ENCODE measurements at regions not wholly inside any gene's neighbourhood (a gene's known extent, or its start where the extent isn't known, plus 50 kb on each side); places are given as distances from the start of the nearest gene placed in this dataset.

DNA sequence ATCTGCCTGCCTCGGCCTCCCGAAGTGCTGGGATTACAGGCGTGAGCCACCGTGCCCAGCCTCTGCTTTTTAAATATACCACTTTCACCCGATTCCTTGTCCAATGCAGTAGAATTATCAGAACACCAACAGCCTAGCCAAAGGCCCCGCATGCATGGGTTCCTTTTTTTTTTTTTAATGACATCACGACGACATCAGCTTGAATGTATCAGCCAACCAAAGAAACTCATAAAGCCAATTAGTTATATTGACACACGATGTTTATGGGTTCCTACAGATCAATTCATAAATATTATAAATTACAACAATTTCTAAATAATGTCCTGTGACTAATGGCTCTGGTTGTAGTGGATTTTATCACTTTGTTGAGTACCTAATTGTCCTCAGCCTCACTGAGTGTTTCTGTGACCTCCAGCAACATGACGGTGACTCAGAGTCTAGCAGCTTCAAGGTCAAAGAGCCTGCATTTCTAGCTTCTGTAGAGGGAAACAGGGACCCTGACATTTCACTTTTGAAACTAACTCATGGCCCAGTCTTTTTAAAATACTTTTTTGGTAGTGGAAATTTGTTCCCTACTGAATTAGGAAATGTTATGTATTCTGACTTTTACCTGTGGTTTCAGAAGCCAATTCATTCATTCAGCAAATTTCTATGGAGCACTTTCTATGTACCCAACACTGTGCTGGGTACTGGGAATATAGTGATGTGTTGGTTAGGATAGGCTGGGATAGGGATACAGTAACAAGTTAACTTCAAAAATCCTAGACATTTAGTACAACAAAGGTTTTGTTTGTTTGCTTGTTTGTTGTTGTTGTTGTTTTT lies 144.1 kb downstream of the SUDS3 start:
- no peak overlapping the region for H3K27ac Mint-ChIP-seq
- CTCF ChIA-PET = no interaction called here

GRCh38 chr12:118521036-118521370 lies 144.6 kb downstream of the SUDS3 start:
- ChIA-PET CTCF (interaction anchor here (1.5 kb wide), 1 partner anchor 8 kb away, joined by 4 read pairs; no protein-coding TSS in a partner anchor), POLR2A (no interaction called here)
- no peaks in the 10 kb centered on the region for H3K27me3 Mint-ChIP-seq
- no peak overlapping the region for H3K4me3 Mint-ChIP-seq
- no peaks in the 10 kb centered on the region for H3K9me3 Mint-ChIP-seq
- no peaks in the 10 kb centered on the region for H3K36me3 Mint-ChIP-seq (ENCODE audit: low read depth)
- DNase-seq = no peak
- H3K4me1 Mint-ChIP-seq = no peaks in the 10 kb centered on the region
- H3K27ac Mint-ChIP-seq = no peak overlapping the region

More for the DNA sequence above, 144.1 kb downstream of the SUDS3 start:
- no peak for DNase-seq
- Mint-ChIP-seq H3K9me3 (no peaks in the 10 kb centered on the region), H3K27me3 (no peaks in the 10 kb centered on the region), H3K36me3 (ENCODE audit: low read depth) (no peaks in the 10 kb centered on the region), H3K4me3 (no peak overlapping the region), H3K4me1 (no peaks in the 10 kb centered on the region)
- POLR2A ChIA-PET = no interaction called here

DNA sequence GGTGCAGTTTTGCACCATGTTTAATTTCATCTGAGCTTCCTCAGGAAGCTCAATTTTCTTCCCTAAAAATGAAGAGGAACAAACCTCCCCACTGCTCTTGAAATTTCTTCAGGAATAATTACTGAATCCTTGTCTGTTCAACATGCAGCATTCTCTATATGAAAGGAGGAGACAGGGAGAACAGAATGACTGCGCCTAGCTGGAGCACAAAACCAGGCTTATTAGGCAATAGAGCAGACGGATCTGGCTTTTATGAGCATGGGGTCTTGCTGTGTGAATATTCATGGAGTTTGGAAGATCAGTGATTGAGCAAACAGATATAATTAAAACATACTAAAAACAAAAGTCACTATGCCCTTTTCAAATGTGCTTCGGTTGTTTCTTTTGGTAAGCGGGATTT lies 148.1 kb downstream of the SUDS3 start:
- H3K36me3 Mint-ChIP-seq (ENCODE audit: low read depth) = no peaks in the 10 kb centered on the region
- H3K9me3 Mint-ChIP-seq = no peaks in the 10 kb centered on the region
- ChIA-PET CTCF (no interaction called here), POLR2A (no interaction called here)
- no peak overlapping the region for H3K4me3 Mint-ChIP-seq
- no peaks in the 10 kb centered on the region for H3K4me1 Mint-ChIP-seq
- no peak for DNase-seq
- no peak overlapping the region for H3K27ac Mint-ChIP-seq
- no peaks in the 10 kb centered on the region for H3K27me3 Mint-ChIP-seq

DNA sequence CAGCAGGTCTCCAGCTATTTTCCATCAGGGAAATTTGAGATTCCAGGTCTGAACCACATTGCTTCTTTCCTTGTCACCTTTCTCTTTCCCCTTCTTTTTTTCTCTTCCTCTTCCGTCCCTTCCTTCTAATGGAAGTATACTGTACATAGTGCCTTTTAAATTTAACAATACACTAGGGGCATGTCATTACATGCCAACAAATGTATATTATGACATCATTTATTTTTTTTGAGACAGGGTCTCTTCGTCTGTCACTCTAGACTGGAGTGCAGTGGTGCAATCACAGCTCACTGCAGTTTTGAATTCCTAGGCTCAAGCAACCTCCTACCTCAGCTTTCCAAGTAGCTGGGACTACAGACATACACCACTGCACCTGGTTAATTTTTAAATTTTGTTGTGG lies 148.9 kb downstream of the SUDS3 start:
- Mint-ChIP-seq H3K27ac (no peak overlapping the region), H3K4me1 (no peaks in the 10 kb centered on the region), H3K36me3 (ENCODE audit: low read depth) (no peaks in the 10 kb centered on the region), H3K9me3 (no peaks in the 10 kb centered on the region), H3K27me3 (no peaks in the 10 kb centered on the region), H3K4me3 (no peak overlapping the region)
- CTCF ChIA-PET = no interaction called here
- no peak for DNase-seq
- POLR2A ChIA-PET = no interaction called here

DNA sequence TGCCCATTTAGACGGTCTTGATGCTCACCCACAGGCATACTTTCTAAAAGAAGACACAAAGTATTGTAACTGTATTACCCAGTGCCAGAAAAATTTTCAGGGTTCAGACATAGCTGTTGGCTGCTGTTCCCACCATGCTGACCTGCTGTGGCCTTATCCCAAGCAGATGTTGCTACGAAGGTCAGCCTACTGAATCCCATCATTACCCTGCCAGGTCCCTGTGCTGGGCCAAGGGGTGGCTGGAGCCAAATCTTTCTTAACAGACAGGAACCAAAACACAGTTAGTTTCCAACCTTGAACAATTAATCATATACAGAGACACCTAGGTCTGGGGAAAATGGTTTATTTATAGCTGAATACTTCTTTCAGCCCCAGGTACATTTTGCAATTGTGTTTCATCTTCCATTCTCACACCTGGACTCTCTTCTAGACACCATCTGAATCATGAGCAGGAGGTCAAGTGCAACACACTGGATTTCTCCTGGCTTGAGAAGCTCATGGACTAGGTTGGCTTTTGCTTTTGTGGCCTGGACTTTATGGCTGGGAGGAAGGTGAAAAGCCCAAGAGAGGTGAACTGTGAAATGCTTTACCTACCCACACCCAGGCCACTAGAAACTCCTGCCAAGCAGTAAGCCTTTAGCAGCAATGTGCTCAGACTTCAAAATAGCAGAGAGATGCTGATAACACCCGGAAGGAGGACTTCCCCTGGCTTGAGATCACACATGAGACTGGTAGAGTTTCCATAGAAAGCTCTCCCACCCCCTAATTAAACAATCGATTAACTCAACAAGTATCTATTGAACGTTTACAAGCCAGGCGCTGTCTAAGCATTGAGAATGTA lies 150.1 kb downstream of the SUDS3 start:
- Mint-ChIP-seq H3K9me3 (peaks cover 2% of the 10 kb centered on the region), H3K27ac (no peak overlapping the region)
- POLR2A ChIA-PET = no interaction called here

DNA sequence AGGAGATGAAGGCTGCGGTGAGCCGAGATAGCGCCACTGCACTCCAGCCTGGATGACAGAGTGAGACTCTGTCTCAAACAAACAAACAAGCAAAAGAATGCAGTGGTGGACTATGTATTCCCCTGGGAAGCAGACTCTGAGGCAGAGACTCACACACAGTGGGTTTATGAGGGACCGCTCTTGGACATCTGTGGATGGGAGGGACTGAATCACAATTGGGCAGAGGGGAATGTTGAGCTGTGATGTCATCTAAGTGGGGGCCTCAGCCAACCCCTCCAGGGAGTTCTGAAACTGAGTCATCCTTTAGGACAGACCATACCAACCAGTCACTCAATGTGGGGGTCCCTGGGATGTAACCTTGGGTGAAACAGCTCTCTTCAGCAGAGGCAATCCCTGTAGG lies 151.0 kb downstream of the SUDS3 start:
- CTCF ChIA-PET = interaction anchor here (0.5 to 1.2 kb wide), 2 partner anchors 29 to 1084 kb away, joined by 3 read pairs; no protein-coding TSS in a partner anchor
- Mint-ChIP-seq H3K36me3 (ENCODE audit: low read depth) (no peaks in the 10 kb centered on the region), H3K27ac (no peak overlapping the region), H3K4me1 (no peaks in the 10 kb centered on the region), H3K9me3 (peaks cover 2% of the 10 kb centered on the region), H3K27me3 (no peaks in the 10 kb centered on the region), H3K4me3 (no peak overlapping the region)
- POLR2A ChIA-PET = no interaction called here
- DNase-seq = no peak

More for the DNA sequence above, 150.1 kb downstream of the SUDS3 start:
- Mint-ChIP-seq H3K4me3 (no peak overlapping the region), H3K4me1 (no peaks in the 10 kb centered on the region), H3K27me3 (no peaks in the 10 kb centered on the region), H3K36me3 (ENCODE audit: low read depth) (no peaks in the 10 kb centered on the region)
- CTCF ChIA-PET = interaction anchor here (0.5 to 1.2 kb wide), 2 partner anchors 30 to 1085 kb away, joined by 3 read pairs; no protein-coding TSS in a partner anchor
- DNase-seq = no peak

DNA sequence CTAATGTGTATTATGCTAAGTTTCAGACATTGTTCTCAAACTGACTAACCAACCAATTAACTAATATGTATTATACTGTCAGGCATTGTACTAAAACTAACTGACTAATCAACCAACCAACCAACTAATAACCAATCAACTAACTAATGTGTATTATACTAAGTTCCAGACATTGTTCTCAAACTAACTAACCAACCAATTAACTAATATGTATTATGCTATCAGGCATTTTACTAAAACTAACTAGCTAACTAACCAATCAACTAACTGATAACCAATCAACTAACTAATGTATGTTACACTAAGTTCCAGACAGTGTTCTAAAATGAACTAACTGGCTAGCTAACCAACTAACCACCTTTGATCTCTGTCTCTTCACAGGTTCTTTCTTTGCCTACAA lies 152.3 kb downstream of the SUDS3 start:
- no peak overlapping the region for H3K4me3 Mint-ChIP-seq
- ChIA-PET CTCF (no interaction called here), POLR2A (no interaction called here)
- peaks cover 2% of the 10 kb centered on the region for H3K9me3 Mint-ChIP-seq
- no peaks in the 10 kb centered on the region for H3K27me3 Mint-ChIP-seq
- no peak overlapping the region for H3K27ac Mint-ChIP-seq
- H3K4me1 Mint-ChIP-seq = no peaks in the 10 kb centered on the region
- H3K36me3 Mint-ChIP-seq (ENCODE audit: low read depth) = no peaks in the 10 kb centered on the region
- no peak for DNase-seq

GRCh38 chr12:118534003-118534402 lies 157.6 kb downstream of the SUDS3 start:
- no peak for DNase-seq
- Mint-ChIP-seq H3K27ac (peak overlapping the region; percentile 54), H3K27me3 (no peaks in the 10 kb centered on the region), H3K4me3 (no peak overlapping the region), H3K4me1 (no peaks in the 10 kb centered on the region), H3K9me3 (peaks cover 2% of the 10 kb centered on the region), H3K36me3 (ENCODE audit: low read depth) (no peaks in the 10 kb centered on the region)
- ChIA-PET POLR2A (no interaction called here), CTCF (no interaction called here)

DNA sequence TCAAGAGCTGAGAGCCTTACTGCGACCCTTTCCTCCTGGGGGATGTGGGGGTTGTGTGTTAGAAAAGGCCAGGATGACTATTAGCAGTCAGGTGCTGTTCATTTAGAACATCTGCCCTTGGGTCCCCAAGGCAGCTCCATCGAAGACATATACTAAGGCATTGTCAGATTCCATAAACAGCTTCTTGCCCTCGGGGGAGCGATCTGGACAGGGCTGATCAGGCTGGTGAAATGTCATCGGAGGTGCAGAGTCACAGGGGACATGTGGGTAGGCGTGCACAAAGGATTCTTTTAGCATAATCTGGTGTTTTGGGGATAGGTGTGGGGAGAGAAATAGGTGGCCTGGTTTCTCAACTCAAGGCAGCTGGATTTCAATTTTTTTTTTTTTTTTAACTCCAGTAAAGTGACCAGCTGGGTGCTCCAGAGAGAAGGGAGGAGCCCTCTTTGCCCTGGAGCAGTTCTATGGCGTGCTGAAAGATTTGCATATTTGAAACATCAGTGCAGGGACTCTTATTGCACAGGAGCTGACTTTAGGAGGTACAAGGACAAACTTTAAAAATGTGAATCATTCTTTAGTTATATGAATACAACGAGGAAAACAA lies 160.1 kb downstream of the SUDS3 start:
- no peaks in the 10 kb centered on the region for H3K27me3 Mint-ChIP-seq
- CTCF ChIA-PET = no interaction called here
- no peaks in the 10 kb centered on the region for H3K36me3 Mint-ChIP-seq (ENCODE audit: low read depth)
- no peaks in the 10 kb centered on the region for H3K4me1 Mint-ChIP-seq
- H3K27ac Mint-ChIP-seq = no peak overlapping the region
- no peak for DNase-seq
- POLR2A ChIA-PET = no interaction called here
- no peak overlapping the region for H3K4me3 Mint-ChIP-seq
- no peaks in the 10 kb centered on the region for H3K9me3 Mint-ChIP-seq

DNA sequence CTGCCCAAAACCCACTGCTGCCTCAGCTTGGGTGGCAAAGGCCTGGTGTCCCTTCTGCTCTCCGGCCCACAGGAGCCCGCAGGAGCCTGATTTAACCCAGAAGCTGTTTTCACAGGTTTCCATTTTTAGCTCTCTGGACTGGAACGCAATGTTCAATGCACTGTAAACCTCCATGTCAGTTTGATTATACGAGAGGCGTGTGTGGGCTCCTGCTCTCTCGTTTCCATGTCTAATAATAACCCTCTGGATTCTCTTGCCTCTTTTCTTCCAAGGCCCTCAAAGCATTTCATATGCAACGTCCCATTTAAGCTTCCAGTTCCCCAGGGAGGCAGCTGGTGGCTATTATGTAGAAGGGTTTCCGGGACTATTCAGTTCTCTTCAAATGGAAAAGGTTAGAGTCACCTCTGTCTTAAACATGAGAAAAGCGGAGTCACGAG lies 161.1 kb downstream of the SUDS3 start:
- ChIA-PET CTCF (no interaction called here), POLR2A (no interaction called here)
- no peaks in the 10 kb centered on the region for H3K4me1 Mint-ChIP-seq
- no peak for DNase-seq
- H3K27me3 Mint-ChIP-seq = no peaks in the 10 kb centered on the region
- H3K27ac Mint-ChIP-seq = no peak overlapping the region
- H3K9me3 Mint-ChIP-seq = no peaks in the 10 kb centered on the region
- H3K4me3 Mint-ChIP-seq = no peak overlapping the region
- no peaks in the 10 kb centered on the region for H3K36me3 Mint-ChIP-seq (ENCODE audit: low read depth)

- no peaks in the 10 kb centered on the region for H3K4me1 Mint-ChIP-seq
- ChIA-PET CTCF (no interaction called here), POLR2A (no interaction called here)
- H3K36me3 Mint-ChIP-seq (ENCODE audit: low read depth) = no peaks in the 10 kb centered on the region
- DNase-seq = no peak
- no peak overlapping the region for H3K4me3 Mint-ChIP-seq
- no peaks in the 10 kb centered on the region for H3K9me3 Mint-ChIP-seq
- H3K27me3 Mint-ChIP-seq = no peaks in the 10 kb centered on the region
- no peak overlapping the region for H3K27ac Mint-ChIP-seq
These were observed 164.7 kb downstream of the SUDS3 start for GRCh38 chr12:118541071-118541470.

- H3K4me1 Mint-ChIP-seq = no peaks in the 10 kb centered on the region
- no peak overlapping the region for H3K4me3 Mint-ChIP-seq
- H3K9me3 Mint-ChIP-seq = peaks cover 1% of the 10 kb centered on the region
- no peak overlapping the region for H3K27ac Mint-ChIP-seq
- DNase-seq = no peak
- POLR2A ChIA-PET = no interaction called here
- no peaks in the 10 kb centered on the region for H3K36me3 Mint-ChIP-seq (ENCODE audit: low read depth)
- CTCF ChIA-PET = no interaction called here
- no peaks in the 10 kb centered on the region for H3K27me3 Mint-ChIP-seq
These were observed 165.6 kb downstream of the SUDS3 start for GRCh38 chr12:118541934-118542333.

- no peaks in the 10 kb centered on the region for H3K36me3 Mint-ChIP-seq (ENCODE audit: low read depth)
- ChIA-PET POLR2A (no interaction called here), CTCF (no interaction called here)
- peaks cover 6% of the 10 kb centered on the region for H3K9me3 Mint-ChIP-seq
- no peak overlapping the region for H3K4me3 Mint-ChIP-seq
- H3K27me3 Mint-ChIP-seq = no peaks in the 10 kb centered on the region
- H3K4me1 Mint-ChIP-seq = no peaks in the 10 kb centered on the region
- no peak overlapping the region for H3K27ac Mint-ChIP-seq
- DNase-seq = no peak
These were observed 167.3 kb downstream of the SUDS3 start for GRCh38 chr12:118543651-118544050.

Measured in activated CD4-positive, alpha-beta T cell treated with anti-CD3 and anti-CD28 coated beads, Interleukin-2, amount 10 ng/mL, durations not matched to agents 7 days and 5 days (primary cell).